DOHH2 (cell line): ENCODE measurements at regions not wholly inside any gene's neighbourhood (a gene's known extent, or its start where the extent isn't known, plus 50 kb on each side); places are given as distances from the start of the nearest gene placed in this dataset.

Source experiments
- CTCF ChIP-seq: fragments of 200-600 bp; sonication (generic); IDR thresholded peaks from one replicate; pipeline ENCODE4 v1.5.1; 2014; ENCODE audit warnings: antibody characterized with exemption, mild to moderate bottlenecking, low read depth, low read length; ENCODE audit not compliant: poor library complexity, severe bottlenecking
- EZH2phosphoT487 ChIP-seq: fragments of 200-600 bp; sonication (generic); IDR thresholded peaks from 2 replicates; pipeline ENCODE4 v1.6.1; 2017; ENCODE audit warnings: borderline replicate concordance, mild to moderate bottlenecking, antibody characterized with exemption, low read length, moderate library complexity, mixed read lengths

- TF ChIP-seq CTCF, result no peak
- no peak for TF ChIP-seq EZH2phosphoT487
These were observed 263.9 kb upstream of the RTL1 start for GRCh38 chr14:101167428-101167827.
